ENCODE measurements at regions not wholly inside any gene's neighbourhood (a gene's known extent, or its start where the extent isn't known, plus 50 kb on each side); places are given as distances from the start of the nearest gene placed in this dataset.
"Not testable (repeated sequence)": the region's sequence is repeated elsewhere in the genome, so short reads cannot be mapped to it uniquely, and the experiment has no call there.

DNA sequence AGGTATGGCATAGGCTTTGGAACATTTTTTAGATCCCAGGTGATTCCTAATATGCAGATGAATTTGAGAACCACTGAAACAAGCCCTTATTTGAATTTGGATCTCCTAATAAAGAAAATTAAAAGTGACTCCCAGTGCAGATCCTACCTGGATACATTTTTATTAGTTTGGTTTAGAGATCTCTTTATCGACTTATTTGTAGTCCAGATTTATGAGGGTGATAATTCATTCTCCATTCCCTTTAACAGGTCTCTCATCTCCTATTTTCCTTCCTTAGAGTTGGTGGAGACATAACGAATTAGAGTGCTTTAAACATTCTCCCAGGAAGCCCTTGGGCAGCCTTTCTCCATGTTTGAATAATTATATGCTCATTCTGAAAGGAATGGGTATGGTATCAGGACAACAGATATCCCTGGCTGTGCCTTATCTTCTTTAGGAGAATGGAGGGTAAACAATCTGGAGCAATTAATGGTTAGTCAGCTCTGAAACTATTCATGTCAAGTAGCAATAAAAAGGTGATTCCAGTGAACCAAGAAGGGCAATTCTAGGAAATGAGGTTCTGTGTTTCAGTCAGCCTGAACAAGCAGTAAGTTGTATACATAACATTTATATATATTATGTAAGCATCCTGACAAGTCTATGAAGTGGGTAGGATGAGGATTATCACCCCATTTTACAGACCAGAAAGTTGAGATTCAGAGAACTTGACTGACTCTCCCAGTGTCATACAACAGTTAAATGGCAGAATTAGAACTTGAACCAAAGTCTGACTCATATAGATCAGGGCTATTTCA lies 53.9 kb upstream of the RCE1 start:
- Histone ChIP-seq H3K36me3 (ENCODE audit: control insufficient read depth, insufficient read depth, low read length) (no peaks in the 10 kb centered on the region), H3K27ac (ENCODE audit: low read length) (no peak overlapping the region), H3K27me3 (ENCODE audit: control insufficient read depth, insufficient read depth, low read length) (no peaks in the 10 kb centered on the region), H3K4me3 (ENCODE audit: low read length) (no peak overlapping the region), H3K9me3 (replicated peaks; ENCODE audit: control insufficient read depth, low read depth, low read length) (no peaks in the 10 kb centered on the region), H3K4me1 (ENCODE audit: control insufficient read depth, insufficient read depth, low read length) (no peaks in the 10 kb centered on the region)
- no peak for DNase-seq
- WGBS (ENCODE audit: insufficient coverage): no CpG with 5 or more reads among the region's 2 CpGs

DNA sequence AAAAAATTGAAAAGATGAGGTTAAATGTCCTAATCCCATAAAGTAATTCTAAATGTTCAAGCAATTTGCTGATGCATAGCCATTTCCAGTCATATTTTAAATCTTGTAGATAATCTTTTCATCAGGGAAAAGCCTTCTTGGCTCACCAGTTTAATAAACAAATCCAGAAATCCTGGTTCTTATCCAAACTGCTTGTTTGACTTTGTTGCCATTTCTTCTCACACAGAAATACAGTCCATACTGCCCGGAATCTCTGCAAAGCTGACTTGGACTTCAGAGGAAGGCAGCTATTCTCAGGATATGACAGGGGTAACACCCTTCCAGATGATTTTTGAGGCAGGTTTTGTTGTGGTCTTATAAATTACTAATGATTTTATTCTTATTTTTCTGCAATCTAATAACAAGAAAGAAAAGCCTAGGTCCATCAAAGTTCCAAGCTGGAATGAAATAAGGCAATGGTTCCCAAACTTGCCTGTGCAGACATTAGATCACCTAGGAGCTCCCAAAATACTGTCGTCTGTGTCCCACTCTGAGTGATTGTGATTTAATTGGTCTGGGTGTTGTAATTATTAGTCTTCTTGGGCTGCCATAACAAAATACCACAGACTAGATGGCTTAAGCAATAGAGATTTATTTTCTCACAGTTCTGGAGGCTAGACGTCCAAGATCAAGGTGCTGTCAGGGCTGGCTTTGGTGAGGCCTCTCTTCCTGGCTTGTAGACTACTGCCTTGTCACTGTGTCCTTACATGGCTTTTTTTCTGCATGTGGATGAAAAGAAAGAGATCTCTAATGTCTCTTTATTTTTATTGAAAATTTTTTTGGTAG lies 55.1 kb upstream of the RCE1 start:
- DNase-seq: peak; percentile 58
- H3K9me3 ChIP-seq (replicated peaks; ENCODE audit: control insufficient read depth, low read depth, low read length): no peaks in the 10 kb centered on the region
- no peak overlapping the region for H3K27ac ChIP-seq (ENCODE audit: low read length)
- 71% methylated on average over 1 of the region's 3 CpGs for WGBS (ENCODE audit: insufficient coverage)
- H3K27me3 ChIP-seq (ENCODE audit: control insufficient read depth, insufficient read depth, low read length): no peaks in the 10 kb centered on the region
- no peaks in the 10 kb centered on the region for H3K36me3 ChIP-seq (ENCODE audit: control insufficient read depth, insufficient read depth, low read length)
- H3K4me1 ChIP-seq (ENCODE audit: control insufficient read depth, insufficient read depth, low read length): no peaks in the 10 kb centered on the region
- no peak overlapping the region for H3K4me3 ChIP-seq (ENCODE audit: low read length)

- Histone ChIP-seq H3K4me3 (ENCODE audit: low read length) (no peak overlapping the region), H3K9me3 (replicated peaks; ENCODE audit: control insufficient read depth, low read depth, low read length) (no peaks in the 10 kb centered on the region), H3K36me3 (ENCODE audit: control insufficient read depth, insufficient read depth, low read length) (no peaks in the 10 kb centered on the region), H3K4me1 (ENCODE audit: control insufficient read depth, insufficient read depth, low read length) (no peaks in the 10 kb centered on the region), H3K27ac (ENCODE audit: low read length) (no peak overlapping the region), H3K27me3 (ENCODE audit: control insufficient read depth, insufficient read depth, low read length) (no peaks in the 10 kb centered on the region)
- WGBS (ENCODE audit: insufficient coverage): no CpG with 5 or more reads among the region's 1 CpG
- DNase-seq: peak; percentile 1
These were observed 55.6 kb upstream of the SPTBN2 start for GRCh38 chr11:66784575-66784974.

DNA sequence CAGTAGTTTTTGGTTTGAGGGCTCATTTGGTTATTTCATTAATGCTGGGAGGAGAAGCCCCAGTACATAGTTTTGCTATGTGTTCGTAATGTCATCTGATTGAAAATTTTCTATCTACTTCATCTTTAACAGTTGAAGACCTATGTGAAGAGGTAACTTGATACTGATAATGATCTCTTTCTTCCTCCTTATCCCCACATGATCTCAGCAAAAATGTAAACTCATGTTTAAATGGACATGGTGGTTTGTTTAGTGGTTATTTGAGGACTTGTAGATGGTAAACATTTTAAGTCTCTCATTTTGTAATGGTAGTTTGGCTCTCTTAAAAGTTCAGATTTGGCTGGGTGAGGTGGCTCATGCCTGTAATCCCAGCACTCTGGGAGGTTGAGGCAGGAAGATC lies 53.7 kb upstream of the SPTBN2 start:
- DNase-seq: no peak
- Histone ChIP-seq H3K27ac (ENCODE audit: low read length) (no peak overlapping the region), H3K36me3 (ENCODE audit: control insufficient read depth, insufficient read depth, low read length) (no peaks in the 10 kb centered on the region), H3K9me3 (replicated peaks; ENCODE audit: control insufficient read depth, low read depth, low read length) (no peaks in the 10 kb centered on the region), H3K4me1 (ENCODE audit: control insufficient read depth, insufficient read depth, low read length) (no peaks in the 10 kb centered on the region), H3K4me3 (ENCODE audit: low read length) (no peak overlapping the region), H3K27me3 (ENCODE audit: control insufficient read depth, insufficient read depth, low read length) (no peaks in the 10 kb centered on the region)
- no CpG with 5 or more reads among the region's 1 CpG for WGBS (ENCODE audit: insufficient coverage)

GRCh38 chr11:66779651-66780050 lies 50.6 kb upstream of the SPTBN2 start:
- H3K27ac ChIP-seq (ENCODE audit: low read length); H3K36me3 ChIP-seq (ENCODE audit: control insufficient read depth, insufficient read depth, low read length); H3K4me3 ChIP-seq (ENCODE audit: low read length); H3K9me3 ChIP-seq (replicated peaks; ENCODE audit: control insufficient read depth, low read depth, low read length); H3K27me3 ChIP-seq (ENCODE audit: control insufficient read depth, insufficient read depth, low read length); DNase-seq; H3K4me1 ChIP-seq (ENCODE audit: control insufficient read depth, insufficient read depth, low read length): not testable (repeated sequence)
- no CpG with 5 or more reads among the region's 4 CpGs for WGBS (ENCODE audit: insufficient coverage)
